ENCODE measurements at regions not wholly inside any gene's neighbourhood (a gene's known extent, or its start where the extent isn't known, plus 50 kb on each side); places are given as distances from the start of the nearest gene placed in this dataset.
"Not testable (repeated sequence)": the region's sequence is repeated elsewhere in the genome, so short reads cannot be mapped to it uniquely, and the experiment has no call there.

GRCh38 chr22:25462474-25463346 lies 101.8 kb upstream of the GRK3 start:
- peak; percentile 28 for DNase-seq

GRCh38 chr22:25463347-25463628 lies 101.2 kb upstream of the GRK3 start:
- DNase-seq, result not testable (repeated sequence)

GRCh38 chr22:25464326-25464725 lies 100.1 kb upstream of the GRK3 start:
- not testable (repeated sequence) for DNase-seq

GRCh38 chr22:25465949-25466348 lies 98.5 kb upstream of the GRK3 start:
- no peak for DNase-seq

GRCh38 chr22:25472382-25472781 lies 92.1 kb upstream of the GRK3 start:
- no peak for DNase-seq

GRCh38 chr22:25475257-25476022 lies 89.0 kb upstream of the GRK3 start:
- no peak for DNase-seq

GRCh38 chr22:25477358-25477757 lies 87.1 kb upstream of the GRK3 start:
- DNase-seq, result no peak

GRCh38 chr22:25478111-25478510 lies 86.4 kb upstream of the GRK3 start:
- no peak for DNase-seq

GRCh38 chr22:25478528-25478927 lies 85.9 kb upstream of the GRK3 start:
- no peak for DNase-seq

- not testable (repeated sequence) for DNase-seq
These were observed 83.6 kb upstream of the GRK3 start for GRCh38 chr22:25480868-25481267.

- DNase-seq, result no peak
These were observed 82.2 kb upstream of the GRK3 start for GRCh38 chr22:25482091-25482760.

GRCh38 chr22:25482868-25483639 lies 81.4 kb upstream of the GRK3 start:
- no peak for DNase-seq

GRCh38 chr22:25483931-25484330 lies 80.5 kb upstream of the GRK3 start:
- no peak for DNase-seq

GRCh38 chr22:25484521-25485315 lies 79.8 kb upstream of the GRK3 start:
- DNase-seq, result no peak

GRCh38 chr22:25485626-25486545 lies 78.6 kb upstream of the GRK3 start:
- DNase-seq, result no peak

GRCh38 chr22:25487508-25487907 lies 77.0 kb upstream of the GRK3 start:
- DNase-seq, result no peak

- no peak for DNase-seq
These were observed 76.0 kb upstream of the GRK3 start for GRCh38 chr22:25488244-25489020.

GRCh38 chr22:25489947-25490346 lies 74.5 kb upstream of the GRK3 start:
- DNase-seq, result no peak

- DNase-seq, result no peak
These were observed 73.6 kb upstream of the GRK3 start for GRCh38 chr22:25490896-25491295.

GRCh38 chr22:25492162-25492561 lies 72.3 kb upstream of the GRK3 start:
- DNase-seq, result no peak

Measured in NCI-H526 treated with DMSO at 0.1 percent for 48 hours (cell line).